Trophoblast cell (in vitro differentiated cells and primary cell): ENCODE measurements at regions not wholly inside any gene's neighbourhood (a gene's known extent, or its start where the extent isn't known, plus 50 kb on each side); places are given as distances from the start of the nearest gene placed in this dataset.
"Not testable (repeated sequence)": the region's sequence is repeated elsewhere in the genome, so short reads cannot be mapped to it uniquely, and the experiment has no call there.

Source experiments
- DNase-seq, 2 donors: peaks; one replicate each; pipeline ENCODE4 v3.0.0-alpha.2; 2016
- H2AFZ ChIP-seq: 2 replicates; pipeline ENCODE4 v1.6.1; 2013; ENCODE audit warnings: low read length, moderate library complexity, mild to moderate bottlenecking; ENCODE audit not compliant: insufficient read depth, poor library complexity
- H2AK5ac ChIP-seq: 2 replicates; pipeline ENCODE4 v1.6.1; 2013; ENCODE audit warnings: mild to moderate bottlenecking, low read length
- H2BK120ac ChIP-seq: 2 replicates; pipeline ENCODE4 v1.6.1; 2013; ENCODE audit warnings: low read length, mild to moderate bottlenecking, moderate library complexity; ENCODE audit not compliant: insufficient read depth, poor library complexity
- H2BK12ac ChIP-seq: 2 replicates; pipeline ENCODE4 v1.6.1; 2013; ENCODE audit warnings: mild to moderate bottlenecking, low read length, moderate library complexity
- H2BK5ac ChIP-seq: 2 replicates; pipeline ENCODE4 v1.6.1; 2013; ENCODE audit warnings: low read length, low read depth, moderate library complexity, mild to moderate bottlenecking; ENCODE audit not compliant: poor library complexity
- H3K14ac ChIP-seq: 2 replicates; pipeline ENCODE4 v1.6.1; 2013; ENCODE audit warnings: mild to moderate bottlenecking, low read length
- H3K18ac ChIP-seq: 2 replicates; pipeline ENCODE4 v1.6.1; 2013; ENCODE audit warnings: mild to moderate bottlenecking, low read length
- H3K23ac ChIP-seq: 2 replicates; pipeline ENCODE4 v1.6.1; 2013; ENCODE audit warnings: low read length
- H3K27ac ChIP-seq: 2 replicates; pipeline ENCODE4 v1.5.1; 2013; ENCODE audit warnings: low read depth, mild to moderate bottlenecking, inconsistent platforms, low read length, moderate library complexity
- H3K27me3 ChIP-seq: 2 replicates; pipeline ENCODE4 v1.6.1; 2013; ENCODE audit warnings: inconsistent platforms, mild to moderate bottlenecking, low read length, moderate library complexity; ENCODE audit not compliant: insufficient read depth
- H3K36me3 ChIP-seq, 2 experiments: 1 replicate in 1 of 2; 2 replicates in 1 of 2; pipeline ENCODE4 v1.6.1; 2013; ENCODE audit warnings: low read length in 2 of 2, mild to moderate bottlenecking in 2 of 2, moderate library complexity in 1 of 2; ENCODE audit not compliant: insufficient read depth in 2 of 2, control insufficient read depth in 1 of 2
- H3K4ac ChIP-seq: 2 replicates; pipeline ENCODE4 v1.6.1; 2013; ENCODE audit warnings: low read depth, mild to moderate bottlenecking, low read length, moderate library complexity
- H3K4me1 ChIP-seq, 2 experiments: 1 replicate in 1 of 2; 2 replicates in 1 of 2; pipeline ENCODE4 v1.6.1; 2013; ENCODE audit warnings: low read length in 2 of 2, mild to moderate bottlenecking in 2 of 2, moderate library complexity in 1 of 2; ENCODE audit not compliant: insufficient read depth in 2 of 2, control insufficient read depth in 1 of 2
- H3K4me2 ChIP-seq: 2 replicates; pipeline ENCODE4 v1.6.1; 2013; ENCODE audit warnings: inconsistent platforms, mild to moderate bottlenecking, low read length, moderate library complexity
- H3K4me3 ChIP-seq: 2 replicates; pipeline ENCODE4 v1.5.1; 2013; ENCODE audit warnings: mild to moderate bottlenecking, low read depth, low read length, inconsistent platforms
- H3K79me1 ChIP-seq: one replicate; pipeline ENCODE4 v1.6.1; 2013; ENCODE audit warnings: low read length
- H3K79me2 ChIP-seq: 2 replicates; pipeline ENCODE4 v1.6.1; 2013; ENCODE audit warnings: low read length, mild to moderate bottlenecking; ENCODE audit not compliant: control insufficient read depth, insufficient read depth, poor library complexity
- H3K9ac ChIP-seq: 2 replicates; pipeline ENCODE4 v1.6.1; 2013; ENCODE audit warnings: mild to moderate bottlenecking, low read length
- H3K9me3 ChIP-seq: 2 replicates; pipeline ENCODE4 v1.6.1; 2013; ENCODE audit warnings: low read depth, mild to moderate bottlenecking, control low read depth, inconsistent platforms, low read length; ENCODE audit not compliant: insufficient read depth
- H4K12ac ChIP-seq: 2 replicates; pipeline ENCODE4 v1.6.1; 2013; ENCODE audit warnings: low read depth, mild to moderate bottlenecking, low read length, moderate library complexity
- H4K8ac ChIP-seq: 2 replicates; pipeline ENCODE4 v1.6.1; 2013; ENCODE audit warnings: low read depth, mild to moderate bottlenecking, low read length, moderate library complexity
- H4K91ac ChIP-seq: one replicate; pipeline ENCODE4 v1.6.1; 2013; ENCODE audit warnings: low read depth, mild to moderate bottlenecking, low read length, moderate library complexity
- WGBS: extraction: QIAGEN DNeasy Blood & Tissue Kit; methylation state at CpG from one replicate; pipeline ENCODE4 v1.1.7; 2013; ENCODE audit warnings: missing lambda C conversion rate; ENCODE audit not compliant: insufficient read length, insufficient coverage; ENCODE audit errors: extremely low coverage; 5-methylcytosine and 5-hydroxymethylcytosine counted together

- H2AFZ ChIP-seq, H4K91ac ChIP-seq, H4K12ac ChIP-seq, H2AK5ac ChIP-seq, H3K9me3 ChIP-seq, H2BK12ac ChIP-seq, H3K14ac ChIP-seq, H3K27me3 ChIP-seq, H2BK5ac ChIP-seq, H3K23ac ChIP-seq, H3K9ac ChIP-seq, H3K36me3 ChIP-seq, H3K4me2 ChIP-seq, DNase-seq, H3K4me3 ChIP-seq, H3K4ac ChIP-seq, H4K8ac ChIP-seq, H3K79me2 ChIP-seq, H3K79me1 ChIP-seq, H3K4me1 ChIP-seq, H3K18ac ChIP-seq, H3K27ac ChIP-seq, H2BK120ac ChIP-seq: not testable (repeated sequence)
- no CpG with 5 or more reads among the region's 2 CpGs for WGBS
Measured at GRCh38 chr11:121379145-121379810, 72.8 kb upstream of the SORL1 start.

GRCh38 chr11:121383716-121384115 is 68.4 kb upstream of the SORL1 start:
- Histone ChIP-seq H2BK12ac (no peak overlapping the region), H3K9me3 (no peaks in the 10 kb centered on the region), H2AFZ (no peak overlapping the region), H4K91ac (no peak overlapping the region), H3K79me2 (no peaks in the 10 kb centered on the region), H3K36me3 (no peaks in the 10 kb centered on the region), H3K14ac (no peak overlapping the region), H3K4me2 (no peak overlapping the region), H3K4me1 (no peaks in the 10 kb centered on the region), H3K23ac (no peak overlapping the region), H2BK120ac (no peak overlapping the region), H3K27ac (no peak overlapping the region), H4K12ac (no peak overlapping the region), H3K18ac (no peak overlapping the region), H3K4me3 (no peak overlapping the region), H2BK5ac (no peak overlapping the region), H4K8ac (no peak overlapping the region), H3K79me1 (no peaks in the 10 kb centered on the region), H3K9ac (no peak overlapping the region), H3K27me3 (no peaks in the 10 kb centered on the region), H3K4ac (no peak overlapping the region), H2AK5ac (no peak overlapping the region)
- WGBS = no CpG with 5 or more reads among the region's 4 CpGs
- no peak for DNase-seq

GRCh38 chr11:121385688-121386087 is 66.4 kb upstream of the SORL1 start:
- no peak overlapping the region for H3K14ac ChIP-seq
- no peak overlapping the region for H3K4me3 ChIP-seq
- H4K12ac ChIP-seq = no peak overlapping the region
- H3K9me3 ChIP-seq = no peaks in the 10 kb centered on the region
- H3K23ac ChIP-seq = no peak overlapping the region
- no peak overlapping the region for H4K91ac ChIP-seq
- no peak overlapping the region for H2BK5ac ChIP-seq
- H2AK5ac ChIP-seq = no peak overlapping the region
- H3K18ac ChIP-seq = no peak overlapping the region
- no peak overlapping the region for H2BK120ac ChIP-seq
- no peak overlapping the region for H3K4ac ChIP-seq
- H3K4me2 ChIP-seq = no peak overlapping the region
- H2AFZ ChIP-seq = no peak overlapping the region
- no peaks in the 10 kb centered on the region for H3K79me1 ChIP-seq
- WGBS = no CpG with 5 or more reads among the region's 1 CpG
- H3K27ac ChIP-seq = no peak overlapping the region
- no peak overlapping the region for H2BK12ac ChIP-seq
- no peak overlapping the region for H3K9ac ChIP-seq
- no peak for DNase-seq
- no peaks in the 10 kb centered on the region for H3K36me3 ChIP-seq
- H3K27me3 ChIP-seq = no peaks in the 10 kb centered on the region
- H3K79me2 ChIP-seq = no peaks in the 10 kb centered on the region
- H4K8ac ChIP-seq = no peak overlapping the region
- H3K4me1 ChIP-seq = peaks cover 0 to 3% of the 10 kb centered on the region in 2 experiments
